Left ventricle myocardium superior (tissue), 1 donor: ENCODE measurements at regions not wholly inside any gene's neighbourhood (a gene's known extent, or its start where the extent isn't known, plus 50 kb on each side); places are given as distances from the start of the nearest gene placed in this dataset.
"Not testable (repeated sequence)": the region's sequence is repeated elsewhere in the genome, so short reads cannot be mapped to it uniquely, and the experiment has no call there.

Experiments
- ATAC-seq: fragments of 200-7000 bp; cut with Tn5 transposase; one replicate; pipeline ENCODE4 v1.9.1; 2020; ENCODE audit warnings: mild to moderate bottlenecking, moderate library complexity
- DNase-seq: peaks from one replicate; pipeline ENCODE4 v3.0.0-alpha.2; 2020
- intact Hi-C: fragments of 100-400 bp; cut with micrococcal nuclease; formaldehyde crosslinking; loops from one replicate; pipeline ENCODE4 v1.11.0; 2022
- donor health status: DM: no; HTN: yes; CAD: no; lungs with severe emphysema.

- DNase-seq: no peak
- ATAC-seq: no peak
- intact Hi-C loops: no loop called here
Measured at GRCh38 chr5:163855754-163856153, 350.3 kb downstream of the MAT2B start.

DNA sequence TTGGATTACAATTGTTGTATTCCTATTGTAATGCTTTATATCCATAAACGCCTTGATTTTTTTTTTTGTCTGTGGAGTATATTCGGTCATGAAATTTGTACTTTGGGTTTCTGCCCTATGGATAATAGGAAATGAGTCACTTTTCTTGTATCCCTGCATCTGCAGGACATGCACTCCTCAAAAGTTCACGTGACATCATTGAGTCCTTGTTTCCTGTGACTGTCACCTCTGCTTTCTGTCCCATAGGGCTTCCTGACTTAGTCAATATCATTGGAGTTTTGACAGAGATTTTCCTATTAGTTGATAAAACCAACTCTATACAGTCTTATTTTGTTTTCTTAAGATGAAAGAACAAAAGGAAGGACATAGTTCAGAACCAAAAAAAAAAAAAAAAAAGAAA lies 356.3 kb downstream of the MAT2B start:
- intact Hi-C loops: no loop called here

GRCh38 chr5:163867324-163867723 lies 361.9 kb downstream of the MAT2B start:
- DNase-seq (no peak), ATAC-seq (no peak)
- intact Hi-C loops: no loop called here

More for the DNA sequence above, 356.3 kb downstream of the MAT2B start:
- DNase-seq: no peak
- ATAC-seq: no peak

DNA sequence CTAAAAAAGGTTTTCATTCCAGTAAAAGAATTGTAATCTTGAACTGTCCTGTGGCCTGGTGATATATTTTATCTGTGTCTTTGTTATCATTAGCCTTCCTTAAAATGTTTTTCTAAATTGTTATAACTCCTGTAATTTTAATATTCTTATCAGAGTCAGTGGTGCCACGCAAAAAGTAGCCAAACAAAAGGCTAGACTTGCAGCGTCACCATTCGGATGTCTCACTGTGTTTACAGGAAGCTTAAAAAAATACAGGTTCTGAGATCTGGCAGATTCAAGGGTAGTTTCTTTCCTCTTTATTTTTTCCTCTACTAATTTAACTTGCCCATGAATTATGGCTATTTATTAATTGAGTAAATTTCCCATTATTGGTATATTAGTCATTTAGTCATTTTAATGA lies 362.3 kb downstream of the MAT2B start:
- DNase-seq: no peak
- no peak for ATAC-seq
- intact Hi-C loops: no loop called here

DNA sequence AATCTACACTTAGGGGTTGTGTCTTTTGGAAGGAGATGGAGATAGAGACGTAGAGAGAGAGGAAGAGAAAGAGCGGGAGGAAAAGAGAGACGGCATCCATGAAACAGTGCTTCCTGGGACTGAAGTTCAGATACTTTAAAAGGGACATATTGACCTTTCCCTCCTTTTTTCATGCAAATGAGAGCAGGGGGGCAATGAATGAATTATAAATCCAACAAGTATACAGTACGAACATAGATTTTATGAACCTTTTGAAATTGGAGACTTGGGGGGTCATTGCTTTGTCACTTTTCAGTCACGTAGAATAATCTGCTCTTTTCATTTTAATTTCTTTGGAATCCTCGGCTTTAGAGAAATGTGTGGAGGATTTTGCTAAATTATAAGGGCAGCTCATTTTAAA lies 364.2 kb downstream of the MAT2B start:
- intact Hi-C loops: no loop called here
- DNase-seq: no peak
- no peak for ATAC-seq

DNA sequence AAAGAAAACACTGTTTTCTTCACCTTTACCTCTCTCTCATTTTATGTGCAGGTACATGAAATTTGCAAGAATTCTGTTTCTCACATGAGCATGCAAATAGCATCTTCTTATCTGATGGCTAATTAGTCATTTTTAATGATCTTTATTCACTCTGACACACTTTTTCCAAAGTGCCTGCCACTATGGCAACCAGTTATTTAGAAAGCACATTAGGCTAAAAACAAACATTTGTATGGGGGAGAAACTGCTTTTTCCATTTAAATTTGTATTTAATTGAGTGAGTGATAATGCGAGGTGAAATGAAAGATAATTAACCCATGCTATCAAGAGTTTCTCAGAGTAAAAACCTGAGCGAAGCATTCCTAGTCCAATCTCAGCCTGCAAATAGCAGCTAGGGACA lies 365.0 kb downstream of the MAT2B start:
- ATAC-seq (no peak), DNase-seq (no peak)
- intact Hi-C loops: no loop called here

DNA sequence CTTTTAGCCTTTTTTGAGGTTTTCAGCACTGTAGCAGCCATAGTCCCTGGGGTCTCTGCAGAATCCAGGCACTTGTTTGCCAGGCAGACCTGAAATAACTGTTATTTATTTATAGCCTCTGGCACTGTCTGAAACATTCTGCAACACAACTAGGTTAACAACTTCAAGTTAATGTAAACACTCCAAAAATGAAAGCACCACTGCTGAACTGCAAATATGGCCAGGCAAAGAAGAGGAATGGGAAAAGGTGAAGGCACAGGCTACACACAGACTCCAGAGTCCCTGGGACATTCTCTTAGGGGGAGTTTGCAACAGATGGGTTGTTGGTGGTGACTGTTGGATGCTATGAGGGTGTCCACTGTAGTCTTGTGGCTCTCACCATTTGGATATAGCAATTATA lies 369.0 kb downstream of the MAT2B start:
- no peak for DNase-seq
- intact Hi-C loops: no loop called here
- no peak for ATAC-seq

DNA sequence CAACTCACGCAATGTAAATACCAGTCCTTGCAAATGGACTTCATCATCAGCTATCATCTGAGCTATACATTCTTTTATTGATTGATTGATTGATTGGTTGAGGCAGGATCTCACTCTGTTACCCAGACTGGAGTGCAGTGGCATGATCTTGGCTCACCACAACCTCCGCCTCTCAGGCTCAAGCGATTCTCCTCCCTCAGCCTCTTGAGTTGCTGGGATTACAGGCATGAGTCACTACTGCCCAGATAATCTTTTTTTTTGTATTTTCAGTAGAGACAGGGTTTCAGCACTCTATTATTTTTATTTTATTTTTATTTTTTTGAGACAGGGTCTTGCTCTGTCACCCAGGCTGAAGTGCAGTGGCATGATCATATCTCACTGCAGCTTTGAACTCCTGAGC lies 369.5 kb downstream of the MAT2B start:
- intact Hi-C loops, ATAC-seq, DNase-seq: not testable (repeated sequence)

GRCh38 chr5:163877865-163878264 lies 372.4 kb downstream of the MAT2B start:
- no peak for DNase-seq
- no peak for ATAC-seq
- intact Hi-C loops: no loop called here

GRCh38 chr5:163878490-163878889 lies 373.1 kb downstream of the MAT2B start:
- no peak for ATAC-seq
- intact Hi-C loops: no loop called here
- DNase-seq: no peak

GRCh38 chr5:163880302-163880701 lies 374.9 kb downstream of the MAT2B start:
- ATAC-seq: no peak
- intact Hi-C loops: no loop called here
- DNase-seq: no peak

- intact Hi-C loops: no loop called here
- ATAC-seq (no peak), DNase-seq (no peak)
Measured at GRCh38 chr5:163885117-163885516, 379.7 kb downstream of the MAT2B start.

DNA sequence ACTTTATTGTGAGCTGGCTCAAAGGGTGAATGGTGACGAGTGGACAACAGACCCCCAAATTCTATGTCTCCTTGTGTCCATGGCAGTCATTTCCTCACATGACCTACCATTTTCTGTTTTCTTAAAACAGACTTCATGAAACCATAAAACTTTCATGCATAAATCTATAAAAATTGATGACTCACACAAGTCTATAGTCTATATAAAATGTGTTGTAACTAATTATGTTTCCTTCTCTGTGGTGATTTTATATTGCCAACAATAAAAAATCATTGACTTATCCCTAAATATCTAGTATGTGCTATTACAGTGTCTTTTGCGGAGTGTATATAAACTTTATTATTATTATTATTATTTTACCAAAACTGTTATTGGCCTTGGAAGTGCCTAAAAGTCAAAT lies 382.4 kb downstream of the MAT2B start:
- no peak for DNase-seq
- ATAC-seq: no peak
- intact Hi-C loops: no loop called here

- no peak for ATAC-seq
- intact Hi-C loops: no loop called here
- no peak for DNase-seq
Measured at GRCh38 chr5:163888366-163888765, 382.9 kb downstream of the MAT2B start.

DNA sequence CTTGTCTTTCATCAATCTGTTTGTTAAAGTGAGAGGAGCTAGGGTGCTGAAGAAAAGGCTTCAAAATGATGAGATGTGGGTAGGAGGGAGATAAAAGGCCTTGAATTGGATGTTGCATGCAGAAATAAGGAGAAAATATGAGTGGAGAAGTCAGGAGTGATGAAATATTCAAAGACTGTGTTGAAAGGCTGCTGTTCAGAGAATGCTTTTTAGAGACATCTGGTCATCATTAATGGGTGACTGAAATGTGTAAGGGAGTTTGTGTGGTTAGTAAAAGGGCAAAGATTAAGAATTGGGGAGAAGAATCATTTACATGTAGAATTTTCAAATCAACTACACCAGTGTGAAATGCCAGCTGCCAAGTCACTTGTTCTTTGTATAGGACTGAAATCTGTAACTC lies 383.9 kb downstream of the MAT2B start:
- intact Hi-C loops: no loop called here
- ATAC-seq (no peak), DNase-seq (no peak)

DNA sequence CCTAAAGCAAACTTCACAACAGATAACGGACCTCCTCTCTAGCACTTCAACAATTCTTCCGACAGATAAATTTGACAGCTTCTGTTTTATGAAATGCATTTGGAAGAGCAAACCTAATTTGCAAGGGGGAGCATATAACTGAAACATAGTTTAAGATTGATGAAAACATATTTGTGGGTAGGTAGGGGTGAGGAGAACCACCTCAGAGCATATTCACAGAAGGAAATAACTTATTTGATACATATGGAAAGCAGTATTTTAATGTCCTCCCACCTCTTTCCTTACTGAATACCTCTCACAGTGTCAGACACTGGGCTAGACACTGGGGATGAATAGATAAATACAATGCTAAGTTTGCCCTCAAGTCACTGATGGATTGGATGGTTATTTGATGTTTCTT lies 384.8 kb downstream of the MAT2B start:
- DNase-seq (no peak), ATAC-seq (no peak)
- intact Hi-C loops: no loop called here

DNA sequence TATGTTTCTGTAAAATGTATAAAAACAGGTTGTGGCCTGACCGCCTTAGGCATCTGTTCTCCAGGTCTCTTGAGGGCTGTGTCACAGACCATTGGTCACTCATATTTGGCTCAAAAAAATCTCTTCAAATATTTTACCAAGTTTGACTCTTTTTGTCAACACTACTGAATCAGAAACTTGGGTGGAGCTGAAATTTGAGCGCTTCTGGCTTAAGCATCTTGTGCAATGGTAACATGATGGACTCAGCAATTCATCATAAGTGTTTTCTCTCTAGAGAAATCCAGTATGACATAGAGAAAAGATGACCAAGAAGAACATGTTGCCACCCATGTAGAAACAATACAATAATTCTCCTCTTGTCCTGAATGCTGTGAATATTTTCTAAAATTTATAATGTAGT lies 387.9 kb downstream of the MAT2B start:
- DNase-seq (no peak), ATAC-seq (no peak)
- intact Hi-C loops: no loop called here

DNA sequence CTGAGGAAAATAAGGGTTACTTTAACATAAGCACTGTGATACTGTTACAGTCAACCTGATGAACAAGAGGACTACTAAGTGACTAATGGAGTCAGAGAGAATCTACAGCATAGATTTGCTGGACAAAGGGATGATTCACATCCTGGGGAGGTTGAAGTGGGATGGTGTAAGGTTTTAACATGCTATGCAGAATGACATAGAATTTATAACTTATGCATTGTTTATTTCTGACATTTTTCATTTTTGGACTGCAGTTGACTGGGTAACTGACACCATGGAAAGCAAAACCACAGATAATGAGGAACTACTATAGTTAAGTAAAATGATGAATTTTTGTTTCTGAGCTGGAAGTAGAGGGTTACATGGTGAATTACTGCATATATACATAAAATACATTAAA lies 389.2 kb downstream of the MAT2B start:
- no peak for DNase-seq

DNA sequence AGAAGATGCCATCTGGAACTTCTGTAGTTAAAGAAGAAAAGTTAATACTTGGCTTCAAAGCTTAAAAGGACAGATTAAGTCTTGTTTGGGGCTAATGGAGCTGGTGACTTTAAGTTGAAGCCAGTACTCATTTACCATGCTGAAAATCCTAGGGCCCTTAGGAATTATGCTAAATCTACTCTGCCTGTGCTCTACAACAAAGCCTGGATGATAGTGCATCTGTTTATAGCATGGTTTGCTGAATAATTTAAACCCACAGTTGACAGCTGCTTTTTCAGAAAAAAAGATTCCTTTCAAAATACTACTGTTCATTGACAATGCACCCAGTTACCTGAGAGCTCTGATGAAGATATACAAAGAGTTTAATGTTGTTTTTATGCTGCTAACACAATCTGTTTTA lies 393.5 kb downstream of the MAT2B start:
- DNase-seq (no peak), ATAC-seq (no peak)
- intact Hi-C loops: no loop called here

More for the DNA sequence above, 389.2 kb downstream of the MAT2B start:
- ATAC-seq: no peak
- intact Hi-C loops: no loop called here

GRCh38 chr5:163907783-163908182 lies 402.4 kb downstream of the MAT2B start:
- intact Hi-C loops, ATAC-seq, DNase-seq: not testable (repeated sequence)

DNA sequence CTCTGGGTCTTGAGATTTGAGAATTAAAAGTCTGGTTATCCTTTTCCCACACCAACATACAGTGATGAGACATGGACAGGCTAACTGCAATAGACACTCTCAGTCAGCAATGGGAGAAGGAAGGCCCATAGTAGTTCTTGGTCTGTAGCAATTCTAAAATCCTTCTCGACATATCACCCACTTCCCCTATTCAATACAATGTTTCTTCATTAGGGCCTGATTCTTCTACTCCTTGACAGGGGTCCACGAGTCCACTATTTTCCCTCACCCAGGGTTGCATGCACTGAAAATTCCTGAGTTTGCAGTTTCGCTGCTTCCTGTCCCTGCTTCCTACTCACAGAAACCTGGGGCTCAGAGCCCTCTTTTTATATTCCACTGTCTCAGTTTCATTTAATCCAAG lies 402.8 kb downstream of the MAT2B start:
- ATAC-seq (no peak), DNase-seq (no peak)
- intact Hi-C loops: no loop called here

DNA sequence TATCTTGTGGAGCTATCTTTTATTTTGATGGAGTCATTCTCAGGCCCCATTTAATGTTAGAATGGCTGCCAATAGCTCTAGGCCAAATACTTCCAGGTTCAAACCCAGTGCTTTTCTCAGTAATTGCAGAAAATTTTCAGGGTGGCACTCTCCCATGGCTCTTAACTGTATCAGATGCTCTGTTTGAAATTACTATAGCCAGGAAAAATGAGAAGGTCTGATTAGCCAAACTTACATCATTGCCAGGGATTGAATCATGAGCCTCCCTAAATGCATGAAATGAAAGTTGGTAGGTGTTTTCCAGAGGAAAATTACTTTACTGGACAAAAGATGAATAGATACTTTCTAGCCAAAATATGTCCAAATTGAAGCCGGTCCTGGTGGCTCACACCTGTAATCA lies 404.8 kb downstream of the MAT2B start:
- ATAC-seq (no peak), DNase-seq (no peak)
- intact Hi-C loops: no loop called here
